Osteoblast (primary cell): ENCODE measurements at regions not wholly inside any gene's neighbourhood (a gene's known extent, or its start where the extent isn't known, plus 50 kb on each side); places are given as distances from the start of the nearest gene placed in this dataset.

Experiments used
- DNase-seq: peaks from one replicate; pipeline ENCODE4 v3.0.0; 2011; ENCODE audit warnings: low spot score, mixed read lengths; ENCODE audit not compliant: insufficient read length; ENCODE audit errors: missing footprints
- H2AFZ ChIP-seq: 2 replicates; pipeline ENCODE4 v1.6.0; 2011; ENCODE audit warnings: mild to moderate bottlenecking, low read length
- H3K27ac ChIP-seq: 2 replicates; pipeline ENCODE4 v1.5.1; 2011; ENCODE audit warnings: mild to moderate bottlenecking, low read depth, low read length, moderate library complexity
- H3K27me3 ChIP-seq: 2 replicates; pipeline ENCODE4 v1.6.0; 2012; ENCODE audit warnings: mild to moderate bottlenecking, control low read depth, inconsistent platforms, low read length, moderate library complexity; ENCODE audit not compliant: insufficient read depth
- H3K36me3 ChIP-seq: 2 replicates; pipeline ENCODE4 v1.5.1; 2011; ENCODE audit warnings: mild to moderate bottlenecking, low read length, control low read depth, moderate library complexity; ENCODE audit not compliant: insufficient read depth
- H3K4me1 ChIP-seq: 2 replicates; pipeline ENCODE4 v1.5.1; 2011; ENCODE audit warnings: mild to moderate bottlenecking, low read length, control low read depth, moderate library complexity; ENCODE audit not compliant: insufficient read depth
- H3K4me2 ChIP-seq: 2 replicates; pipeline ENCODE4 v1.6.0; 2011; ENCODE audit warnings: mild to moderate bottlenecking, low read length; ENCODE audit not compliant: insufficient read depth
- H3K4me3 ChIP-seq: fragments of 200-600 bp; sonication (generic); 3 replicates; pipeline ENCODE4 v1.5.1; 2012; ENCODE audit warnings: mild to moderate bottlenecking, low read length, inconsistent platforms; ENCODE audit not compliant: insufficient read depth
- H3K79me2 ChIP-seq: 2 replicates; pipeline ENCODE4 v1.6.0; 2012; ENCODE audit warnings: mild to moderate bottlenecking, low read length, control low read depth, inconsistent platforms; ENCODE audit not compliant: insufficient read depth
- H3K9me3 ChIP-seq: 2 replicates; pipeline ENCODE4 v1.5.1; 2011; ENCODE audit warnings: low read depth, low read length, control low read depth
- H4K20me1 ChIP-seq: 2 replicates; pipeline ENCODE4 v1.6.0; 2012; ENCODE audit warnings: mild to moderate bottlenecking, low read length, control low read depth; ENCODE audit not compliant: insufficient read depth
- CTCF ChIP-seq: IDR thresholded peaks from 2 replicates; pipeline ENCODE4 v1.5.1; 2011; ENCODE audit warnings: mild to moderate bottlenecking, low read depth, low read length, moderate library complexity; ENCODE audit errors: extremely low read depth

- Histone ChIP-seq H3K4me2 (no peak overlapping the region), H3K4me3 (no peak overlapping the region), H4K20me1 (no peaks in the 10 kb centered on the region), H3K79me2 (no peaks in the 10 kb centered on the region), H3K4me1 (no peaks in the 10 kb centered on the region), H2AFZ (no peak overlapping the region), H3K9me3 (no peaks in the 10 kb centered on the region), H3K27me3 (no peaks in the 10 kb centered on the region), H3K27ac (no peak overlapping the region), H3K36me3 (no peaks in the 10 kb centered on the region)
- no peak for DNase-seq
- no peak for TF ChIP-seq CTCF
These were observed 140.6 kb upstream of the SPRY1 start for GRCh38 chr4:123255971-123256370.

DNA sequence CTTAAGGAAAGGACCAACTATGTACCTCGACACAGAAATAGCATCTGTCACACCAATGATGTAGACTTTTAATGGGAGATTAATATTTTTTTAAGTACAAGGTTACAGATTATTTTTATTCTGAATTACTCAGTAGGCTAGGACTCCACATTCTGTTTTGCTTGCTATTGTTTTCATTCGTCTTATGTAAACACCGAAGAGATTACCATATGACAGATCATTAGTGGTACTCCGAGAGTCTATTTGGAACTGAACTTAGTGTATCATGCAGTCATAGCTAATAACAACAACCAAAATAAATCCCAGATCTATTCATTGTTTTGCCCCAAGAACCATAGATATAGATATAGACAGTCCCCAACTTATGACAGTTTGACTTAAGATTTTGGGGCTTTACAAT is 139.7 kb upstream of the SPRY1 start:
- no peaks in the 10 kb centered on the region for H4K20me1 ChIP-seq
- H3K79me2 ChIP-seq = no peaks in the 10 kb centered on the region
- TF ChIP-seq CTCF = no peak
- H3K27ac ChIP-seq = no peak overlapping the region
- no peaks in the 10 kb centered on the region for H3K4me1 ChIP-seq
- H3K36me3 ChIP-seq = no peaks in the 10 kb centered on the region
- no peak overlapping the region for H3K4me2 ChIP-seq
- H3K9me3 ChIP-seq = no peaks in the 10 kb centered on the region
- H2AFZ ChIP-seq = no peak overlapping the region
- no peak for DNase-seq
- H3K4me3 ChIP-seq = no peak overlapping the region
- H3K27me3 ChIP-seq = no peaks in the 10 kb centered on the region

DNA sequence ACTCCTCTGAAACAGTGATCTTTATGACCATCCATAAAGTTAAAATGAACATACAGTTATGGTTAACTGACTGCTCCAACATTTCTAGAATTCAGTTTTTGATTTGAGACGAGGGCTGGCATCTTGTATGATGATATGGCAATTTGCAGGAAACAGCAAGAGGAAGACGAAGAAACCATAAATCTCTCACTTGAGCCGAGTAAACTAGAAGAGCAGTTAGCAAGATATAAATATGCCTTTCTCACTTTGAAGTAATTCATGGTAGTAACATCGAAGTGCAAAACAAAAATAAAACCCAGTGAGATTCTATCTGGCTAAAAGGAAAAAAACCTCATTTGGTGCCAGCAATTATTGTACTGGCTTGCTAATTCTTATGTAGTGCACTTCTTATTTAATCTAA is 139.0 kb upstream of the SPRY1 start:
- no peak overlapping the region for H3K27ac ChIP-seq
- no peaks in the 10 kb centered on the region for H3K79me2 ChIP-seq
- H3K27me3 ChIP-seq = no peaks in the 10 kb centered on the region
- H3K36me3 ChIP-seq = no peaks in the 10 kb centered on the region
- H3K4me1 ChIP-seq = no peaks in the 10 kb centered on the region
- DNase-seq = no peak
- H3K4me3 ChIP-seq = no peak overlapping the region
- H4K20me1 ChIP-seq = no peaks in the 10 kb centered on the region
- H2AFZ ChIP-seq = no peak overlapping the region
- TF ChIP-seq CTCF = no peak
- H3K9me3 ChIP-seq = no peaks in the 10 kb centered on the region
- H3K4me2 ChIP-seq = no peak overlapping the region

- Histone ChIP-seq H3K9me3 (no peaks in the 10 kb centered on the region), H3K27ac (no peak overlapping the region), H3K4me1 (no peaks in the 10 kb centered on the region), H3K4me3 (no peak overlapping the region), H3K27me3 (no peaks in the 10 kb centered on the region), H3K4me2 (no peak overlapping the region), H4K20me1 (no peaks in the 10 kb centered on the region), H3K79me2 (no peaks in the 10 kb centered on the region), H2AFZ (no peak overlapping the region), H3K36me3 (no peaks in the 10 kb centered on the region)
- TF ChIP-seq CTCF = no peak
- DNase-seq = no peak
These were observed 136.6 kb upstream of the SPRY1 start for GRCh38 chr4:123259676-123260646.
